IMR-90 (cell line): ENCODE measurements at regions not wholly inside any gene's neighbourhood (a gene's known extent, or its start where the extent isn't known, plus 50 kb on each side); places are given as distances from the start of the nearest gene placed in this dataset.

Source experiments
- ATAC-seq: fragments of 200-7000 bp; cut with Tn5 transposase; 2 replicates; pipeline ENCODE4 v1.9.1; 2020; ENCODE audit warnings: low read depth, mild to moderate bottlenecking, moderate library complexity
- BruUV-seq: library from RNA; stranded (reverse); fragments of 400-500 nt; replicated peaks from 2 replicates; lab custom pipeline; 2021; lab: Mats Ljungman, UMichigan
- CTCF ChIA-PET: fragments of 300-600 bp; formaldehyde crosslinking; extraction: SDS; loops from one replicate; lab custom pipeline; 2021; ENCODE audit warnings: antibody characterized with exemption; lab: Yijun Ruan, JAX
- POLR2A ChIA-PET: fragments of 300-600 bp; sonication (Branson Sonifier 250); formaldehyde crosslinking; loops from one replicate; lab custom pipeline; 2022; ENCODE audit warnings: antibody characterized with exemption; ENCODE audit not compliant: unreplicated experiment; lab: Charles Lee
- DNase-seq: peaks from one replicate; pipeline ENCODE4 v3.0.0; 2013
- H2AFZ ChIP-seq: replicated peaks from 2 replicates; pipeline ENCODE3; 2013; ENCODE audit warnings: low read length, mild to moderate bottlenecking; ENCODE audit not compliant: poor library complexity
- H2AK5ac ChIP-seq: 2 replicates; pipeline ENCODE4 v1.6.1; 2013; ENCODE audit warnings: low read depth, low read length, inconsistent platforms
- H2AK9ac ChIP-seq: replicated peaks from 2 replicates; pipeline ENCODE3; 2013; ENCODE audit warnings: mild to moderate bottlenecking, low read depth, low read length, moderate library complexity; ENCODE audit not compliant: poor library complexity
- H2BK120ac ChIP-seq: 2 replicates; pipeline ENCODE4 v1.6.1; 2013; ENCODE audit warnings: low read depth, low read length, inconsistent platforms
- H2BK15ac ChIP-seq: 3 replicates; pipeline ENCODE4 v1.6.1; 2013; ENCODE audit warnings: low read depth, low read length, inconsistent platforms
- H2BK20ac ChIP-seq: 2 replicates; pipeline ENCODE4 v1.6.1; 2013; ENCODE audit warnings: low read depth, mild to moderate bottlenecking, inconsistent platforms, low read length, moderate library complexity
- H2BK5ac ChIP-seq: 2 replicates; pipeline ENCODE4 v1.6.1; 2013; ENCODE audit warnings: mild to moderate bottlenecking, low read depth, low read length, inconsistent platforms; ENCODE audit not compliant: poor library complexity, severe bottlenecking
- H3K14ac ChIP-seq: replicated peaks from 2 replicates; pipeline ENCODE4 v1.6.1; 2013; ENCODE audit warnings: low read depth, low read length, inconsistent platforms
- H3K18ac ChIP-seq: 2 replicates; pipeline ENCODE4 v1.6.1; 2013; ENCODE audit warnings: low read depth, low read length, control low read depth
- H3K23ac ChIP-seq: 2 replicates; pipeline ENCODE4 v1.6.1; 2013; ENCODE audit warnings: low read depth, low read length, inconsistent platforms
- H3K27ac ChIP-seq: 2 replicates; pipeline ENCODE4 v1.5.1; 2013; ENCODE audit warnings: mild to moderate bottlenecking, control low read depth, low read length; ENCODE audit not compliant: insufficient read depth
- H3K27me3 ChIP-seq: 2 replicates; pipeline ENCODE4 v1.6.1; 2013; ENCODE audit warnings: low read length; ENCODE audit not compliant: control insufficient read depth, insufficient read depth
- H3K36me3 ChIP-seq: 2 replicates; pipeline ENCODE4 v1.6.1; 2013; ENCODE audit warnings: low read length, mixed read lengths; ENCODE audit not compliant: control insufficient read depth, insufficient read depth
- H3K4ac ChIP-seq: 2 replicates; pipeline ENCODE4 v1.6.1; 2013; ENCODE audit warnings: low read depth, low read length, inconsistent platforms
- H3K4me1 ChIP-seq: 2 replicates; pipeline ENCODE4 v1.6.1; 2013; ENCODE audit warnings: low read length, mixed read lengths; ENCODE audit not compliant: control insufficient read depth, insufficient read depth
- H3K4me2 ChIP-seq: 2 replicates; pipeline ENCODE4 v1.6.1; 2013; ENCODE audit warnings: low read depth, mild to moderate bottlenecking, control low read depth, low read length, moderate library complexity
- H3K4me3 ChIP-seq: 2 replicates; pipeline ENCODE4 v1.5.1; 2013; ENCODE audit warnings: low read depth, mild to moderate bottlenecking, control low read depth, low read length, moderate library complexity; ENCODE audit not compliant: insufficient read depth
- H3K56ac ChIP-seq: 2 replicates; pipeline ENCODE4 v1.6.1; 2013; ENCODE audit warnings: low read length, inconsistent platforms; ENCODE audit not compliant: insufficient read depth; ENCODE audit errors: extremely low read depth
- H3K79me1 ChIP-seq, 2 experiments: 2 replicates each; pipeline ENCODE4 v1.6.1; 2013; ENCODE audit warnings: low read length in 2 of 2, inconsistent platforms in 1 of 2, low read depth in 1 of 2
- H3K9ac ChIP-seq: 2 replicates; pipeline ENCODE4 v1.6.1; 2013; ENCODE audit warnings: low read depth, low read length, control low read depth
- H3K9me1 ChIP-seq: 2 replicates; pipeline ENCODE4 v1.6.1; 2013; ENCODE audit warnings: low read length, inconsistent platforms; ENCODE audit not compliant: insufficient read depth
- H3K9me3 ChIP-seq: 2 replicates; pipeline ENCODE4 v1.6.1; 2013; ENCODE audit warnings: low read length; ENCODE audit not compliant: control insufficient read depth, insufficient read depth
- H4K20me1 ChIP-seq: 2 replicates; pipeline ENCODE4 v1.6.1; 2013; ENCODE audit warnings: low read length, inconsistent platforms; ENCODE audit not compliant: insufficient read depth
- H4K5ac ChIP-seq: 2 replicates; pipeline ENCODE4 v1.6.1; 2013; ENCODE audit warnings: mild to moderate bottlenecking, low read depth, low read length, control low read depth
- H4K8ac ChIP-seq, 2 experiments: 2 replicates each; pipeline ENCODE4 v1.6.1; 2013; ENCODE audit warnings: low read depth in 2 of 2, low read length in 2 of 2, control low read depth in 1 of 2, inconsistent platforms in 1 of 2
- H4K91ac ChIP-seq: 2 replicates; pipeline ENCODE4 v1.6.1; 2013; ENCODE audit warnings: low read depth, low read length, inconsistent platforms; ENCODE audit not compliant: insufficient read depth
- BHLHE40 ChIP-seq: fragments of 150-350 bp; IDR thresholded peaks from 2 replicates; pipeline ENCODE4 v1.6.1; 2016; ENCODE audit warnings: mild to moderate bottlenecking, low read depth, low read length
- FOS ChIP-seq: fragments of 150-350 bp; IDR thresholded peaks from 2 replicates; pipeline ENCODE4 v1.6.1; 2016; ENCODE audit warnings: low read depth, low read length
- MAFK ChIP-seq: IDR thresholded peaks from 2 replicates; pipeline ENCODE4 v1.6.1; 2012; ENCODE audit warnings: low read depth, low read length, improper control_type of control experiment
- NFE2L2 ChIP-seq: fragments of 150-350 bp; IDR thresholded peaks from 2 replicates; pipeline ENCODE4 v1.6.1; 2016; ENCODE audit warnings: low read depth, mild to moderate bottlenecking, low read length
- RCOR1 ChIP-seq: IDR thresholded peaks from 2 replicates; pipeline ENCODE4 v1.6.1; 2012; ENCODE audit warnings: mild to moderate bottlenecking, low read length, improper control_type of control experiment; ENCODE audit not compliant: insufficient replicate concordance
- WGBS, 2 experiments: methylation state at CpG; one replicate each; pipeline versions ENCODE4 v1.1.5 to v1.1.7; 2013; ENCODE audit warnings: missing lambda C conversion rate in 2 of 2; ENCODE audit not compliant: insufficient read length in 1 of 2; ENCODE audit errors: extremely low coverage in 2 of 2; 5-methylcytosine and 5-hydroxymethylcytosine counted together
- dilution Hi-C: fragments of 300-500 bp; cut with HindIII; formaldehyde crosslinking; loops from one replicate; pipeline ENCODE4 v1.14.3; 2018; ENCODE audit warnings: low sequenced_read_pairs; ENCODE audit not compliant: unreplicated experiment
- in situ Hi-C: fragments of 300-500 bp; cut with MboI; formaldehyde crosslinking; loops from 3 replicates; pipeline ENCODE4 v1.14.3; 2019; ENCODE audit warnings: low sequenced_read_pairs, inconsistent platforms, mixed read lengths
- intact Hi-C: fragments of 100-400 bp; cut with micrococcal nuclease; formaldehyde crosslinking; loops from 2 replicates; pipeline ENCODE4 v1.10.0; 2022
- TF ChIP-seq, protein P1 (sequence below): fragments of 150-350 bp; IDR thresholded peaks from 2 replicates; pipeline ENCODE4 v1.6.1; 2016; ENCODE audit warnings: low read depth, mild to moderate bottlenecking, low read length, moderate library complexity, borderline replicate concordance

DNA sequence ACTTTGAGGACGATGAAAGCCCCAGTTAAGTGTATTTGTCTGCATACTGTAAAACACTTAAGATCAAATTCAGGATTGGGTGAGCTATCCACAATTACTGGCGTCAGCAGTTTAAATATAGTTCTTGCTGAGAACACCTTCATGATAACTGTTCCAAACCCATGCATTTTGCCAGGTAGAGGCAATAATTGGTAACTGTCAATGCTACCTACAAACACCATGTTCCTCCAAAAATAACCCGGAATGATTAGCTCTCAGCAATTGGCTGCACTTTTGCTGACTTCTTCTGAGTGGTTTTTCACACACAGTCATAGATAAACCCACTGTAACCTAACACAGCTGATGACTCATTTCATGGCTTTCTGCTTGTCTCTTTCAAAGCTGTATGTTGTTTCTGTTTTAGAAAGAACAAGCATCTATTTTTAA is 1358.6 kb upstream of the GJE1 start:
- BruUV-seq: no TSS peak
- no peak overlapping the region for H2AFZ ChIP-seq
- WGBS, 2 experiments: no CpG with 5 or more reads among the region's 3 CpGs
- peak overlapping the region; percentile 19; the same call in 1 of the 2 replicates for H2BK20ac ChIP-seq
- peak; percentile 91 for DNase-seq
- no peak overlapping the region for H4K8ac ChIP-seq
- peak; percentile 96 for ATAC-seq
- H3K27me3 ChIP-seq: no peaks in the 10 kb centered on the region
- TF ChIP-seq RCOR1: no peak
- peak; percentile 71 for TF ChIP-seq MAFK
- TF ChIP-seq, protein P1, sequence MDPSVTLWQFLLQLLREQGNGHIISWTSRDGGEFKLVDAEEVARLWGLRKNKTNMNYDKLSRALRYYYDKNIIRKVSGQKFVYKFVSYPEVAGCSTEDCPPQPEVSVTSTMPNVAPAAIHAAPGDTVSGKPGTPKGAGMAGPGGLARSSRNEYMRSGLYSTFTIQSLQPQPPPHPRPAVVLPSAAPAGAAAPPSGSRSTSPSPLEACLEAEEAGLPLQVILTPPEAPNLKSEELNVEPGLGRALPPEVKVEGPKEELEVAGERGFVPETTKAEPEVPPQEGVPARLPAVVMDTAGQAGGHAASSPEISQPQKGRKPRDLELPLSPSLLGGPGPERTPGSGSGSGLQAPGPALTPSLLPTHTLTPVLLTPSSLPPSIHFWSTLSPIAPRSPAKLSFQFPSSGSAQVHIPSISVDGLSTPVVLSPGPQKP: no peak
- TF ChIP-seq BHLHE40: peak; percentile 20; the same call in 1 of the 2 replicates
- TF ChIP-seq FOS: peak; percentile 91
- TF ChIP-seq NFE2L2: 0 out of 2 replicates have a peak, but pooled peaks have one; percentile 11
- no peak overlapping the region; the same call in 1 of the 2 replicates for H3K14ac ChIP-seq
- H3K23ac ChIP-seq: no peak overlapping the region
- H3K27ac ChIP-seq: no peak overlapping the region
- no peak overlapping the region for H3K9ac ChIP-seq
- peak overlapping the region; percentile 25; the same call in 1 of the 2 replicates for H3K4me2 ChIP-seq
- no peak overlapping the region for H2BK15ac ChIP-seq
- dilution Hi-C loops: no loop called here
- H4K5ac ChIP-seq: no peak overlapping the region
- ChIA-PET CTCF (interaction anchor here (0.6 to 0.9 kb wide), 2 partner anchors 20 to 75 kb away, joined by 3 read pairs; no protein-coding TSS in a partner anchor), POLR2A (no interaction called here)
- no peaks in the 10 kb centered on the region for H4K20me1 ChIP-seq
- H3K4ac ChIP-seq: no peak overlapping the region
- in situ Hi-C loops: no loop called here
- no peaks in the 10 kb centered on the region for H3K79me1 ChIP-seq
- H3K9me1 ChIP-seq: no peaks in the 10 kb centered on the region
- peaks cover 4% of the 10 kb centered on the region; the same call in 1 of the 2 replicates for H3K9me3 ChIP-seq
- H3K4me3 ChIP-seq: no peak overlapping the region
- H4K91ac ChIP-seq: 0 out of 2 replicates have a peak overlapping the region, but pooled peaks have one; percentile 5
- no peak overlapping the region for H2AK9ac ChIP-seq
- H3K36me3 ChIP-seq: no peaks in the 10 kb centered on the region
- no peak overlapping the region for H3K56ac ChIP-seq
- H2BK120ac ChIP-seq: peak overlapping the region; percentile 33
- peak overlapping the region; percentile 41 for H2BK5ac ChIP-seq
- H3K4me1 ChIP-seq: peaks cover 2% of the 10 kb centered on the region; the same call in 1 of the 2 replicates
- no peak overlapping the region for H3K18ac ChIP-seq
- intact Hi-C loops: no loop called here
- no peak overlapping the region for H2AK5ac ChIP-seq
